Tibial nerve (tissue), 4 donors: ENCODE measurements at regions not wholly inside any gene's neighbourhood (a gene's known extent, or its start where the extent isn't known, plus 50 kb on each side); places are given as distances from the start of the nearest gene placed in this dataset.

Source experiments
- DNase-seq, 2 donors: peaks; one replicate each; pipeline ENCODE4 v3.0.0-alpha.2; 2019; ENCODE audit warnings: low spot score in 2 of 2
- H3K27ac ChIP-seq, 4 donors: fragments of 200-600 bp; sonication (generic) in 3 of 4; one replicate each; pipeline ENCODE4 v1.5.1; 2017 to 2019; ENCODE audit warnings: mild to moderate bottlenecking in 1 of 4
- H3K27me3 ChIP-seq, 2 donors: fragments of 200-600 bp; sonication (generic) in 1 of 2; one replicate each; pipeline versions ENCODE4 v1.5.1 to v1.6.0; 2017 to 2019
- H3K36me3 ChIP-seq, 3 donors: fragments of 200-600 bp; sonication (generic); one replicate each; pipeline ENCODE4 v1.5.1; 2018 to 2019
- H3K4me1 ChIP-seq, 4 donors: fragments of 200-600 bp; sonication (generic) in 3 of 4; one replicate each; pipeline ENCODE4 v1.5.1; 2017 to 2019
- H3K4me3 ChIP-seq, 4 donors: fragments of 200-600 bp; sonication (generic) in 3 of 4; one replicate each; pipeline ENCODE4 v1.5.1; 2017 to 2019; ENCODE audit warnings: mild to moderate bottlenecking in 1 of 4, moderate library complexity in 1 of 4
- H3K9me3 ChIP-seq, 4 donors: fragments of 200-600 bp; sonication (generic) in 3 of 4; one replicate each; pipeline ENCODE4 v1.5.1; 2017 to 2019
- EP300 ChIP-seq, 2 donors: sonication (generic); formaldehyde crosslinking; IDR thresholded peaks; one replicate each; pipeline ENCODE4 v1.6.1; 2017; ENCODE audit warnings: antibody characterized with exemption in 2 of 2, mild to moderate bottlenecking in 1 of 2
- POLR2A ChIP-seq, 2 donors: fragments of 450-650 bp; IDR thresholded peaks; one replicate each; pipeline ENCODE4 v1.6.1; 2017; ENCODE audit warnings: antibody characterized with exemption in 2 of 2, mild to moderate bottlenecking in 2 of 2, moderate library complexity in 2 of 2
- WGBS, 2 donors: methylation state at CpG; one replicate each; pipeline ENCODE4 v1.1.5; 2018; 5-methylcytosine and 5-hydroxymethylcytosine counted together
- TF ChIP-seq, protein P1 (sequence below), 5 experiments: fragments of 200-600 bp in 3 of 5; fragments of 450-650 bp in 2 of 5; sonication (generic) in 3 of 5; IDR thresholded peaks; one replicate each; pipeline ENCODE4 v1.5.1; 2016 to 2019; ENCODE audit warnings: antibody characterized with exemption in 5 of 5, mild to moderate bottlenecking in 3 of 5, moderate library complexity in 2 of 5

DNA sequence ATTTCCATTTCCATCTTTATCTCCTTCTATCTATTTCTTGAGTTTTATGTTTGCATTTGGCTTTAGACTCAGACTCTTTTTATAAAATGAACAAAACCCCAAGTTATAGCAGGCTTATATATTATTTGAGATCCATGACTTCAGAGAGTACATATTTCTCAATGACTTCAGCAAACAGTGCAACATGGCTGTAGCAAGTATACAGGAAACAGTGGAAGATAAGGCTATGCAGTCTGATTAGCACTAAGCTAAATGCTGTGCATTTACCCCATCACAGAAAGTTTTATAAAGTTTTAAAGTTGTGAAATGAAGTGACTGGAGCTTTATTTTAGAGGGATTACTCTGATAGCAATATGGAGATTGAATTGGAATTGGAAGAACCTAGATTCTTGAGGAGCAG lies 463.5 kb upstream of the TGFBR2 start:
- no peaks in the 10 kb centered on the region for H3K36me3 ChIP-seq
- H3K9me3 ChIP-seq = no peaks in the 10 kb centered on the region
- no peak overlapping the region for H3K27ac ChIP-seq
- peaks cover 0 to 19% (median 0%) of the 10 kb centered on the region in 4 donors for H3K4me1 ChIP-seq
- no peak overlapping the region for H3K4me3 ChIP-seq
- no peaks in the 10 kb centered on the region for H3K27me3 ChIP-seq
- TF ChIP-seq EP300 (IDR thresholded peaks at IDR 0.05) = no peak
- no peak for TF ChIP-seq POLR2A (IDR thresholded peaks at IDR 0.05)
- TF ChIP-seq, protein P1, sequence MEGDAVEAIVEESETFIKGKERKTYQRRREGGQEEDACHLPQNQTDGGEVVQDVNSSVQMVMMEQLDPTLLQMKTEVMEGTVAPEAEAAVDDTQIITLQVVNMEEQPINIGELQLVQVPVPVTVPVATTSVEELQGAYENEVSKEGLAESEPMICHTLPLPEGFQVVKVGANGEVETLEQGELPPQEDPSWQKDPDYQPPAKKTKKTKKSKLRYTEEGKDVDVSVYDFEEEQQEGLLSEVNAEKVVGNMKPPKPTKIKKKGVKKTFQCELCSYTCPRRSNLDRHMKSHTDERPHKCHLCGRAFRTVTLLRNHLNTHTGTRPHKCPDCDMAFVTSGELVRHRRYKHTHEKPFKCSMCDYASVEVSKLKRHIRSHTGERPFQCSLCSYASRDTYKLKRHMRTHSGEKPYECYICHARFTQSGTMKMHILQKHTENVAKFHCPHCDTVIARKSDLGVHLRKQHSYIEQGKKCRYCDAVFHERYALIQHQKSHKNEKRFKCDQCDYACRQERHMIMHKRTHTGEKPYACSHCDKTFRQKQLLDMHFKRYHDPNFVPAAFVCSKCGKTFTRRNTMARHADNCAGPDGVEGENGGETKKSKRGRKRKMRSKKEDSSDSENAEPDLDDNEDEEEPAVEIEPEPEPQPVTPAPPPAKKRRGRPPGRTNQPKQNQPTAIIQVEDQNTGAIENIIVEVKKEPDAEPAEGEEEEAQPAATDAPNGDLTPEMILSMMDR (IDR thresholded peaks at IDR 0.05) = no peak
- DNase-seq = no peak

DNA sequence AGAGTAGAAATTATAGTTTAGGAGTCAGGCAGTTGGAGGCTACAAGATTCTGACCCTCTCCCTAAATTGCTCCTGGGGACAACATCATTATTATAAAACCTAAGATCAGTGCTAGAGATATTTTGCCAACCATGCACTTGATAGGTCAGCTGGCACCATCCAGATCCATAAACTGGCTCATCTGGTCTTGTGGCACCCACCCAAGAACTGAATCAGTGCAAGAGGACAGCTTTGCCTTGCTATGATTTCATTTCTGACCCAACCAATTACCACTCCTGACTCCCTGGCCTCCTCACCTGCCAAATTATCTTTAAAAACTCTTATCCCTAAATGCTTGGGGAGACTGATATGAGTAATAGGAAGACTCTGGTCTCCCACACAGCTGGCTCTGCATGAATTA lies 461.1 kb upstream of the TGFBR2 start:
- TF ChIP-seq, protein P1 (IDR thresholded peaks at IDR 0.05) = no peak
- TF ChIP-seq EP300 (IDR thresholded peaks at IDR 0.05) (no peak), POLR2A (IDR thresholded peaks at IDR 0.05) (no peak)
- Histone ChIP-seq H3K4me3 (no peak overlapping the region), H3K27ac (no peak overlapping the region), H3K4me1 (peaks cover 0 to 14% (median 0%) of the 10 kb centered on the region in 4 donors), H3K9me3 (no peaks in the 10 kb centered on the region), H3K27me3 (no peaks in the 10 kb centered on the region), H3K36me3 (no peaks in the 10 kb centered on the region)
- DNase-seq = no peak

DNA sequence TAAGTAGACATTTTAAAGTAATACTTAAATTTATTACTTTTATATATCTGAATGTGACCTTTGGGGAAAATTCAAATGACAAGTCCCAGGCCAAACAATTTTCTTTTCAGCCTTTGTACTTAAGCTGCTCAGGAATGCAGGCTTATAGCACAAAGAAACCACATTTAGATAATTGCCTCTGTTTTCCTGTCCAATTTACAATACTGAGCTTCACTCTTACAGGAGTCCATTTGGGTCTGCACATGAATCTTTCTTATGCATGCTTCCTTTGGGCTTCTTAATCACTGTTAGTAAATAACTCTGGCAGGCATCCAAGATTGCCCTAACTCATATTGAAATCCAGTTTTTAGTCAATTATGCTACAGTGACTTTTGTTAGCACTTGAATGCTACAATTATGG lies 459.4 kb upstream of the TGFBR2 start:
- no peak for TF ChIP-seq POLR2A (IDR thresholded peaks at IDR 0.05)
- no peak for TF ChIP-seq EP300 (IDR thresholded peaks at IDR 0.05)
- TF ChIP-seq, protein P1 (IDR thresholded peaks at IDR 0.05) = no peak
- no peak for DNase-seq
- no peaks in the 10 kb centered on the region for H3K27me3 ChIP-seq
- H3K4me3 ChIP-seq = no peak overlapping the region
- H3K27ac ChIP-seq = no peak overlapping the region
- H3K9me3 ChIP-seq = no peaks in the 10 kb centered on the region
- no peaks in the 10 kb centered on the region for H3K36me3 ChIP-seq
- no peaks in the 10 kb centered on the region for H3K4me1 ChIP-seq

DNA sequence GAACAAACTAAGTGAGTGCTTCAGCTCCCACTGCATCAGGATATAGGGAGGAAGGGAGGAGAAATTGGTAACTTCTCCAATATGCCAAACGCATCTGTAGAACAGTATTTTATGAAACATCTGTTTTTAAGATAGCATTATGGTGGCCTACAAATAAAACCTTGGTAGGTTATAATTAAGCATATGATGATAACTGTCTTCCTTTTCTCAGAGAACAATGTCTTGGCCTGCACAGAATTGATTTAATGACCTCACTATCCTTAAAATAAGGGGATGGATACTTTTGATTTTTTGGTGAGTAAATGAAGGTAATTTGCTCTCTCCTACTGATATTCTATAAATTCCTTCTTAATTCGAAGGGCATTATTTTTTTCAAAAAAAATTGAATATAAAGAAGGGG lies 451.5 kb upstream of the TGFBR2 start:
- Histone ChIP-seq H3K4me3 (no peak overlapping the region), H3K9me3 (no peaks in the 10 kb centered on the region), H3K27me3 (no peaks in the 10 kb centered on the region), H3K27ac (no peak overlapping the region), H3K36me3 (no peaks in the 10 kb centered on the region), H3K4me1 (peaks cover 0 to 4% (median 0%) of the 10 kb centered on the region in 4 donors)
- DNase-seq = no peak
- WGBS, 2 donors = 88 to 94% methylated on average over 2 of the region's 2 CpGs
- TF ChIP-seq POLR2A (IDR thresholded peaks at IDR 0.05) (no peak), EP300 (IDR thresholded peaks at IDR 0.05) (no peak)
- TF ChIP-seq, protein P1 (IDR thresholded peaks at IDR 0.05) = no peak

DNA sequence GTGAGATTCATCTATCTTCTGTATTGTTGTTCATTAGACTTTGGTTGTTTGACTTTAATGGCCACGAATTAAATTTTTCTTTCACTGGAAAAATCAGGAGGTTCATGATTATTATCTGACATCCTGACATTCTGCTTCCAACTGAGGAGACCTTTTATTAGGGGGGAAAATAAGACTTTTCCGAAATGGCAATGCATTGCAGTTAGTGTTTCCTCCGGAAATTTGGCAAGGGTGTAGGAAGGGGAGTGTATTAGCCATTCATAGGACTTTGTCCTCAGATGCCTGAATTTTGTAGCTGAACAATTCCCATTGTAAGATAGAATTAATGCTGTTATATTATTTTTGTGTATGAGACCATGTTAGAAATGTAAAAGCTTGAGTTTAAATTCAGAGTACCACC lies 450.6 kb upstream of the TGFBR2 start:
- Histone ChIP-seq H3K27ac (no peak overlapping the region), H3K4me1 (peaks cover 0 to 4% (median 0%) of the 10 kb centered on the region in 4 donors), H3K9me3 (no peaks in the 10 kb centered on the region), H3K4me3 (no peak overlapping the region), H3K27me3 (no peaks in the 10 kb centered on the region), H3K36me3 (no peaks in the 10 kb centered on the region)
- no peak for DNase-seq
- TF ChIP-seq EP300 (IDR thresholded peaks at IDR 0.05) (peak in 1 of 2 donors; percentile 24), POLR2A (IDR thresholded peaks at IDR 0.05) (no peak)
- 43 to 48% methylated on average over 3 of the region's 3 CpGs for WGBS, 2 donors
